ENCODE measurements at regions not wholly inside any gene's neighbourhood (a gene's known extent, or its start where the extent isn't known, plus 50 kb on each side); places are given as distances from the start of the nearest gene placed in this dataset.

- Histone ChIP-seq H3K4me3 (no peak overlapping the region), H3K9me3 (no peaks in the 10 kb centered on the region), H3K4me1 (peaks cover 0 to 27% (median 12%) of the 10 kb centered on the region in 4 donors), H3K27ac (no peak overlapping the region), H3K36me3 (no peaks in the 10 kb centered on the region), H3K27me3 (no peaks in the 10 kb centered on the region)
- intact Hi-C loops (cut with DNase I): no loop called here
- ATAC-seq (no peak), DNase-seq (no peak)
- TF ChIP-seq POLR2A (IDR thresholded peaks at IDR 0.05): no peak
- TF ChIP-seq CTCF (IDR thresholded peaks at IDR 0.05): no peak
- WGBS (ENCODE audit: insufficient coverage, low coverage, low lambda C conversion rate, missing lambda C conversion rate): 93% methylated on average over 4 of the region's 4 CpGs
Measured at GRCh38 chr17:59462385-59462784, 103.0 kb upstream of the DHX40 start.

- DNase-seq: no peak
- no peak for ATAC-seq
- no peaks in the 10 kb centered on the region for H3K27me3 ChIP-seq
- no peaks in the 10 kb centered on the region for H3K9me3 ChIP-seq
- H3K4me1 ChIP-seq: peaks cover 0 to 41% (median 19%) of the 10 kb centered on the region in 4 donors
- 100% methylated on average over 1 of the region's 5 CpGs for WGBS (ENCODE audit: insufficient coverage, low coverage, low lambda C conversion rate, missing lambda C conversion rate)
- intact Hi-C loops (cut with DNase I): no loop called here
- no peak for TF ChIP-seq POLR2A (IDR thresholded peaks at IDR 0.05)
- no peak for TF ChIP-seq CTCF (IDR thresholded peaks at IDR 0.05)
- no peaks in the 10 kb centered on the region for H3K36me3 ChIP-seq
- H3K4me3 ChIP-seq: no peak overlapping the region
- H3K27ac ChIP-seq: peak overlapping the region in 2 of 3 donors; percentile 96 to 99
Measured at GRCh38 chr17:59464246-59464645, 101.2 kb upstream of the DHX40 start.

GRCh38 chr17:59465949-59466307, 99.5 kb upstream of the DHX40 start:
- Histone ChIP-seq H3K4me3 (peak overlapping the region in 1 of 3 donors; percentile 7), H3K27me3 (no peaks in the 10 kb centered on the region), H3K27ac (peak overlapping the region; percentile 75 to 99 (median 96)), H3K36me3 (no peaks in the 10 kb centered on the region), H3K4me1 (peaks cover 0 to 48% (median 22%) of the 10 kb centered on the region in 4 donors), H3K9me3 (no peaks in the 10 kb centered on the region)
- TF ChIP-seq CTCF (IDR thresholded peaks at IDR 0.05) (no peak), POLR2A (IDR thresholded peaks at IDR 0.05) (no peak)
- intact Hi-C loops (cut with DNase I): no loop called here
- 50% methylated on average over 6 of the region's 6 CpGs for WGBS (ENCODE audit: insufficient coverage, low coverage, low lambda C conversion rate, missing lambda C conversion rate)
- DNase-seq: no peak
- ATAC-seq: no peak

DNA sequence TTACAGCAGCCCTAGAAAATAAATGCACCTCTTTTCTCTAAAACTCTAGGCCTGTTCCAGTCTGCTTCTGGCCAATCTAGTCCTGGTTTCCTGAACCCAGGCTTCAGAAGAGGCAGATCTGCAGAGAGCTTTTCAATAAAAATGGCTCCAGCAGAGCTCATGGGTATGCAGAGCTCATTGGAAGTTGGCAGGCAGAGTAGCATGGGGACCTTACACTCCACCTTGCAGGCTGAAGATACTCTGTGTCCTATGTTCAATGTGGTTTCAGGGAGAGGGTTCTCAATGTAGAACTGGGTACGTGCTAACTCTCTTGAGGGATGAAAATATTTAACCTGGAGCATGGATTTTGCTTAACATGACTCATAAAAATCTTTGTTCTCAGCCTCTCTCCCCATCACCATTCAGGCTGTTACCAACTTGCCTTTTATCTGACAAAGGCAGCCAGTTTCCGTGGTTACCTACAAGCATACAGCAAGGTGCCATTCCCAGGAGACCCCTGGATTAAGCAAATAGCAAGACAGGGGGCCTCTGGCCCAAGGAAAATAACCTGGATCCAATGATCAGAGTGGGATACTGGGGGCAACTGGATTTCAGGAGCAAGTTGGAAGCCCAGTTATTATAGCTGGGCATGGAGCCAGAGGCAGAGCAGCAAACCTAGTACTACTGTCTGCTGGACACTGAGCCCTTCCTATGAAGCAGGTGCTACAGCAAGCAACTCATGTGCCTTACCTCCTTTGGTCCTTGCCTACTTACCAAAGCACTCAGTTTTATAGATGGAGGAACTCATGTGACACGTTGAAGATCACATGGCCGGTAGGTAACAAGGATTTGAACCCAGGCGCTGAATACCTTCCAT, 98.2 kb upstream of the DHX40 start:
- Histone ChIP-seq H3K4me3 (no peak overlapping the region), H3K9me3 (no peaks in the 10 kb centered on the region), H3K36me3 (no peaks in the 10 kb centered on the region), H3K4me1 (peaks cover 0 to 48% (median 22%) of the 10 kb centered on the region in 4 donors), H3K27me3 (no peaks in the 10 kb centered on the region), H3K27ac (peak overlapping the region in 2 of 3 donors; percentile 9 to 99)
- intact Hi-C loops (cut with DNase I): no loop called here
- ATAC-seq (no peak), DNase-seq (no peak)
- 78% methylated on average over 3 of the region's 5 CpGs for WGBS (ENCODE audit: insufficient coverage, low coverage, low lambda C conversion rate, missing lambda C conversion rate)
- no peak for TF ChIP-seq CTCF (IDR thresholded peaks at IDR 0.05)
- TF ChIP-seq POLR2A (IDR thresholded peaks at IDR 0.05): no peak

Measured in right lobe of liver (tissue), 6 donors.